Endothelial cell of umbilical vein (primary cell): ENCODE measurements at regions not wholly inside any gene's neighbourhood (a gene's known extent, or its start where the extent isn't known, plus 50 kb on each side); places are given as distances from the start of the nearest gene placed in this dataset.

Experiments used
- BruUV-seq: library from RNA; stranded (reverse); fragments of 400-500 nt; replicated peaks from 2 replicates; lab custom pipeline; 2021; lab: Mats Ljungman, UMichigan
- CTCF ChIA-PET: fragments of 300-600, 350-600 bp; sonication (Branson Sonifier 250); formaldehyde crosslinking; loops from one replicate; lab custom pipeline; 2021; ENCODE audit warnings: antibody characterized with exemption, inconsistent platforms; lab: Charles Lee
- POLR2A ChIA-PET: fragments of 300-600, 350-600 bp; sonication (Branson Sonifier 250); formaldehyde crosslinking; loops from one replicate; lab custom pipeline; 2021; ENCODE audit warnings: antibody characterized with exemption, inconsistent platforms; lab: Charles Lee
- DNase-seq: peaks from one replicate; pipeline ENCODE4 v3.0.0-alpha.2; 2011; ENCODE audit warnings: low read depth, low spot score
- FAIRE-seq: peaks from 2 replicates; lab custom pipeline; 2011; peaks lifted over from hg19 to GRCh38; lab: Jason Lieb, UNC
- H2AFZ ChIP-seq: 2 replicates; pipeline ENCODE4 v1.6.0; 2012; ENCODE audit warnings: low read depth, low read length, control low read depth, inconsistent platforms
- H3K27ac ChIP-seq: 2 replicates; pipeline ENCODE4 v1.5.1; 2011; ENCODE audit warnings: low read depth, mild to moderate bottlenecking, control low read depth, low read length, moderate library complexity; ENCODE audit not compliant: insufficient read depth
- H3K27me3 ChIP-seq, 2 experiments: 2 replicates each; pipeline versions ENCODE4 v1.6.0 to v1.6.1; 2011; ENCODE audit warnings: low read length in 2 of 2, mixed read lengths in 1 of 2; ENCODE audit not compliant: control insufficient read depth in 2 of 2, insufficient read depth in 2 of 2
- H3K36me3 ChIP-seq, 2 experiments: 2 replicates in 1 of 2; 3 replicates in 1 of 2; pipeline ENCODE4 v1.5.1; 2011; ENCODE audit warnings: low read length in 2 of 2, mild to moderate bottlenecking in 1 of 2, moderate library complexity in 1 of 2; ENCODE audit not compliant: control insufficient read depth in 2 of 2, insufficient read depth in 2 of 2; ENCODE audit errors: extremely low read depth in 1 of 2
- H3K4me1 ChIP-seq: 3 replicates; pipeline ENCODE4 v1.5.1; 2011; ENCODE audit warnings: mild to moderate bottlenecking, low read length; ENCODE audit not compliant: control insufficient read depth, insufficient read depth; ENCODE audit errors: extremely low read depth
- H3K4me2 ChIP-seq: 2 replicates; pipeline ENCODE4 v1.6.1; 2011; ENCODE audit warnings: low read length, control low read depth, mixed read lengths; ENCODE audit not compliant: insufficient read depth
- H3K4me3 ChIP-seq, 3 experiments: fragments of 200-600 bp in 1 of 3; sonication (generic), shearing (Covaris generic) in 1 of 3; replicated peaks in 1 of 3; 2 replicates each; pipeline ENCODE4 v1.5.1; 2011 to 2016; ENCODE audit warnings: control low read depth in 3 of 3, low read length in 3 of 3, mild to moderate bottlenecking in 2 of 3, inconsistent platforms in 1 of 3, low read depth in 1 of 3, moderate library complexity in 1 of 3; ENCODE audit not compliant: insufficient read depth in 1 of 3
- H3K79me2 ChIP-seq: 2 replicates; pipeline ENCODE4 v1.6.0; 2012; ENCODE audit warnings: low read length, inconsistent platforms; ENCODE audit not compliant: control insufficient read depth, insufficient read depth
- H3K9ac ChIP-seq: replicated peaks from 2 replicates; pipeline ENCODE3; 2011; ENCODE audit warnings: low read length, control low read depth; ENCODE audit not compliant: insufficient read depth; ENCODE audit errors: extremely low read depth
- H3K9me1 ChIP-seq: replicated peaks from 3 replicates; pipeline ENCODE4 v1.6.0; 2011; ENCODE audit warnings: mild to moderate bottlenecking, low read length; ENCODE audit not compliant: control insufficient read depth, insufficient read depth; ENCODE audit errors: extremely low read depth
- H3K9me3 ChIP-seq: replicated peaks from 2 replicates; pipeline ENCODE4 v1.5.1; 2012; ENCODE audit warnings: low read length, inconsistent platforms; ENCODE audit not compliant: control insufficient read depth, insufficient read depth
- H4K20me1 ChIP-seq: replicated peaks from 2 replicates; pipeline ENCODE3; 2011; ENCODE audit warnings: mild to moderate bottlenecking, low read length; ENCODE audit not compliant: control insufficient read depth, insufficient read depth; ENCODE audit errors: extremely low read depth
- CTCF ChIP-seq, 2 donors: IDR thresholded peaks; 1 replicate in 1 of 2; 2 replicates in 1 of 2; pipeline ENCODE4 v1.5.1; 2011; ENCODE audit warnings: low read length in 2 of 2, mild to moderate bottlenecking in 2 of 2, moderate library complexity in 2 of 2, control low read depth in 1 of 2, inconsistent platforms in 1 of 2, low read depth in 1 of 2; ENCODE audit not compliant: insufficient read depth in 1 of 2; ENCODE audit errors: extremely low read depth in 1 of 2
- EZH2 ChIP-seq: IDR thresholded peaks from 2 replicates; pipeline ENCODE4 v1.6.1; 2012; ENCODE audit warnings: borderline replicate concordance, low read depth, mild to moderate bottlenecking, moderate library complexity, low read length, inconsistent platforms; ENCODE audit not compliant: severe bottlenecking
- FOS ChIP-seq: IDR thresholded peaks from 2 replicates; pipeline ENCODE4 v1.6.1; 2011; ENCODE audit warnings: mild to moderate bottlenecking, low read length, moderate library complexity, borderline replicate concordance; ENCODE audit not compliant: insufficient read depth
- GATA2 ChIP-seq: IDR thresholded peaks from 2 replicates; pipeline ENCODE4 v1.7.0; 2011; ENCODE audit warnings: low read depth, mild to moderate bottlenecking, moderate library complexity, mixed read lengths, low read length; ENCODE audit not compliant: insufficient read length, insufficient read depth
- JUN ChIP-seq: IDR thresholded peaks from 2 replicates; pipeline ENCODE4 v1.6.1; 2011; ENCODE audit warnings: borderline replicate concordance, low read depth; ENCODE audit not compliant: insufficient read length, insufficient read depth
- MAX ChIP-seq: IDR thresholded peaks from 2 replicates; pipeline ENCODE4 v1.6.1; 2011; ENCODE audit not compliant: insufficient read depth, insufficient read length
- MYC ChIP-seq: IDR thresholded peaks from one replicate; pipeline ENCODE4 v1.6.1; 2011; ENCODE audit warnings: mild to moderate bottlenecking, low read depth, low read length
- POLR2A ChIP-seq: IDR thresholded peaks from 2 replicates; pipeline ENCODE4 v1.6.1; 2012; ENCODE audit warnings: low read depth, mild to moderate bottlenecking, control low read depth, low read length
- POLR2AphosphoS5 ChIP-seq: IDR thresholded peaks from 2 replicates; pipeline ENCODE4 v1.6.1; 2012; ENCODE audit warnings: low read depth, mild to moderate bottlenecking, control low read depth, low read length, moderate library complexity; ENCODE audit not compliant: insufficient read depth
- dilution Hi-C: fragments of 300-500 bp; cut with MboI; formaldehyde crosslinking; loops from one replicate; pipeline ENCODE4 v1.15.0; 2019; ENCODE audit warnings: low sequenced_read_pairs; ENCODE audit not compliant: extremely low pct_ligation_motif_present
- intact Hi-C: fragments of 100-400 bp; cut with micrococcal nuclease; formaldehyde crosslinking; loops from one replicate; pipeline ENCODE4 v1.10.0; 2022

GRCh38 chr13:40273253-40274025 is 393.0 kb downstream of the FOXO1 start:
- H3K4me3 ChIP-seq, result no peak overlapping the region
- no peak for TF ChIP-seq GATA2
- TF ChIP-seq FOS, result no peak
- no peak for TF ChIP-seq EZH2
- no peak for TF ChIP-seq MYC
- no peak for TF ChIP-seq MAX
- no peak for TF ChIP-seq CTCF (IDR thresholded peaks at IDR 0.05; ENCODE audit: extremely low read depth in 1 of 2, insufficient read depth in 1 of 2, low read depth in 1 of 2, low read length in 2 of 2)
- TF ChIP-seq JUN, result no peak
- TF ChIP-seq POLR2AphosphoS5, result no peak
- no peak for TF ChIP-seq POLR2A
- no peaks in the 10 kb centered on the region for H3K9me1 ChIP-seq
- peaks cover 9% of the 10 kb centered on the region for H3K4me1 ChIP-seq
- ChIA-PET POLR2A (no interaction called here), CTCF (interaction anchor here (0.8 to 1.7 kb wide), 3 partner anchors 8 to 204 kb away, joined by 3 to 5 read pairs (median 3); no protein-coding TSS in a partner anchor)
- H3K27me3 ChIP-seq, result no peaks in the 10 kb centered on the region
- no peaks in the 10 kb centered on the region for H3K9me3 ChIP-seq
- no peak overlapping the region for H2AFZ ChIP-seq
- FAIRE-seq (no peak), DNase-seq (no peak)
- H3K4me2 ChIP-seq, result no peak overlapping the region
- BruUV-seq, result no TSS peak
- dilution Hi-C loops (no loop called here), intact Hi-C loops (no loop called here)
- H4K20me1 ChIP-seq, result no peaks in the 10 kb centered on the region
- no peaks in the 10 kb centered on the region for H3K36me3 ChIP-seq
- H3K79me2 ChIP-seq, result no peaks in the 10 kb centered on the region
- no peak overlapping the region for H3K9ac ChIP-seq
- H3K27ac ChIP-seq, result no peak overlapping the region
